K562 (cell line): ENCODE measurements at regions not wholly inside any gene's neighbourhood (a gene's known extent, or its start where the extent isn't known, plus 50 kb on each side); places are given as distances from the start of the nearest gene placed in this dataset.

ENCODE experiments used
- ATF2 ChIP-seq: sonication (generic); formaldehyde crosslinking; IDR thresholded peaks from 2 replicates; pipeline ENCODE4 v1.8.1; 2022; ENCODE audit warnings: missing genetic modification reagents
- CUX1 ChIP-seq: fragments of 200-800 bp; sonication (Bioruptor generic); IDR thresholded peaks from 2 replicates; pipeline ENCODE4 v1.6.1; 2016; ENCODE audit warnings: missing genetic modification characterization, missing compliant biosample characterization
- ELK3 ChIP-seq: fragments of 450-650 bp; formaldehyde crosslinking; IDR thresholded peaks from 2 replicates; pipeline ENCODE4 v1.4.0; 2020; ENCODE audit warnings: mild to moderate bottlenecking
- HOMEZ ChIP-seq: fragments of 250-450 bp; sonication (Bioruptor Pico); IDR thresholded peaks from 2 replicates; pipeline ENCODE4 v1.4.0; 2020; ENCODE audit warnings: mild to moderate bottlenecking, moderate library complexity
- SMARCB1 ChIP-seq: IDR thresholded peaks from 2 replicates; pipeline ENCODE4 v1.6.1; 2011; ENCODE audit warnings: improper control_type of control experiment, low read depth; ENCODE audit not compliant: insufficient read length
- SOX6 ChIP-seq: fragments of 450-650 bp; IDR thresholded peaks from 2 replicates; pipeline ENCODE4 v1.6.1; 2014; ENCODE audit warnings: mild to moderate bottlenecking
- SPI1 ChIP-seq: IDR thresholded peaks from 2 replicates; pipeline ENCODE4 v1.6.1; 2011; ENCODE audit warnings: low read depth, low read length, control low read depth, borderline replicate concordance
- YY1 ChIP-seq, 3 experiments: IDR thresholded peaks; 2 replicates each; pipeline ENCODE4 v1.6.1; 2011; ENCODE audit warnings: low read length in 2 of 3, mild to moderate bottlenecking in 2 of 3, moderate library complexity in 2 of 3, borderline replicate concordance in 1 of 3, control low read depth in 1 of 3, low read depth in 1 of 3; ENCODE audit not compliant: insufficient read depth in 3 of 3, insufficient replicate concordance in 2 of 3, control insufficient read depth in 1 of 3, insufficient read length in 1 of 3; ENCODE audit errors: extremely low read depth in 1 of 3
- ZFP30 ChIP-seq: fragments of 250-450 bp; sonication (Bioruptor Pico); IDR thresholded peaks from 2 replicates; pipeline ENCODE4 v1.8.0; 2022; ENCODE audit warnings: moderate library complexity, mild to moderate bottlenecking, inconsistent platforms, borderline replicate concordance
- ZNF253 ChIP-seq: fragments of 250-450 bp; sonication (Bioruptor Pico); conservative IDR thresholded peaks from 2 replicates; pipeline ENCODE4 v1.6.1; 2021; ENCODE audit warnings: mild to moderate bottlenecking
- ZNF609 ChIP-seq: sonication (generic); formaldehyde crosslinking; IDR thresholded peaks from 2 replicates; pipeline ENCODE4 v1.8.1; 2023; ENCODE audit warnings: missing genetic modification reagents, mild to moderate bottlenecking, borderline replicate concordance

GRCh38 chr1:244157731-244158438 lies 106.8 kb downstream of the ZBTB18 start (continued):
- no peak for TF ChIP-seq YY1 (IDR thresholded peaks at IDR 0.05; ENCODE audit: borderline replicate concordance in 1 of 3, control insufficient read depth in 1 of 3, extremely low read depth in 1 of 3, insufficient read depth in 3 of 3, insufficient read length in 1 of 3, insufficient replicate concordance in 2 of 3, low read depth in 1 of 3, low read length in 2 of 3)
- TF ChIP-seq ZFP30 (CRISPR knock-in tag): no peak
- TF ChIP-seq SOX6: no peak
- TF ChIP-seq CUX1 (CRISPR knock-in tag): no peak
- TF ChIP-seq ZNF609 (CRISPR knock-in tag): no peak
- TF ChIP-seq HOMEZ: no peak
- no peak for TF ChIP-seq SMARCB1
- no peak for TF ChIP-seq SPI1
- no peak for TF ChIP-seq ATF2
- TF ChIP-seq ELK3 (CRISPR knock-in tag): no peak
- TF ChIP-seq ZNF253 (CRISPR knock-in tag): no peak
